ENCODE measurements at regions not wholly inside any gene's neighbourhood (a gene's known extent, or its start where the extent isn't known, plus 50 kb on each side); places are given as distances from the start of the nearest gene placed in this dataset.

GRCh38 chr5:159536646-159537045 is 206.4 kb upstream of the IL12B start:
- DNase-seq (ENCODE audit: low spot score), result no peak
- TF ChIP-seq CTCF (IDR thresholded peaks at IDR 0.05), result no peak

GRCh38 chr5:159539678-159540077 is 209.4 kb upstream of the IL12B start:
- no peak for TF ChIP-seq CTCF (IDR thresholded peaks at IDR 0.05)
- ATAC-seq (ENCODE audit: low FRiP score) (no peak), DNase-seq (ENCODE audit: low spot score) (no peak)

More at GRCh38 chr5:159536646-159537045, 206.4 kb upstream of the IL12B start:
- no peak for ATAC-seq (ENCODE audit: low FRiP score)

GRCh38 chr5:159543326-159543725 is 213.0 kb upstream of the IL12B start:
- no peak for DNase-seq (ENCODE audit: low spot score)
- TF ChIP-seq CTCF (IDR thresholded peaks at IDR 0.05), result no peak
- no peak for ATAC-seq (ENCODE audit: low FRiP score)

- no peak for TF ChIP-seq CTCF (IDR thresholded peaks at IDR 0.05)
- ATAC-seq (ENCODE audit: low FRiP score) (no peak), DNase-seq (ENCODE audit: low spot score) (no peak)
These were observed 214.9 kb upstream of the IL12B start for GRCh38 chr5:159545156-159545555.

- no peak for ATAC-seq (ENCODE audit: low FRiP score)
- DNase-seq (ENCODE audit: low spot score), result no peak
- no peak for TF ChIP-seq CTCF (IDR thresholded peaks at IDR 0.05)
These were observed 217.3 kb upstream of the IL12B start for GRCh38 chr5:159547466-159548195.

- no peak for TF ChIP-seq CTCF (IDR thresholded peaks at IDR 0.05)
- DNase-seq (ENCODE audit: low spot score), result no peak
- no peak for ATAC-seq (ENCODE audit: low FRiP score)
These were observed 218.2 kb upstream of the IL12B start for GRCh38 chr5:159548517-159548916.

- TF ChIP-seq CTCF (IDR thresholded peaks at IDR 0.05), result no peak
- DNase-seq (ENCODE audit: low spot score) (no peak), ATAC-seq (ENCODE audit: low FRiP score) (no peak)
These were observed 218.8 kb upstream of the IL12B start for GRCh38 chr5:159549046-159549445.
